Gastroesophageal sphincter (tissue), 3 donors: ENCODE measurements at regions not wholly inside any gene's neighbourhood (a gene's known extent, or its start where the extent isn't known, plus 50 kb on each side); places are given as distances from the start of the nearest gene placed in this dataset.

ENCODE experiments used
- CTCF ChIP-seq, 4 experiments: fragments of 200-600 bp in 2 of 4; fragments of 450-650 bp in 2 of 4; sonication (generic) in 1 of 4; IDR thresholded peaks; one replicate each; pipeline ENCODE4 v1.5.1; 2017 to 2019; ENCODE audit warnings: antibody characterized with exemption in 4 of 4, mild to moderate bottlenecking in 2 of 4, moderate library complexity in 2 of 4
- EP300 ChIP-seq: sonication (generic); formaldehyde crosslinking; IDR thresholded peaks from one replicate; pipeline ENCODE4 v1.6.1; 2017; ENCODE audit warnings: antibody characterized with exemption, mild to moderate bottlenecking
- POLR2AphosphoS5 ChIP-seq: sonication (generic); formaldehyde crosslinking; IDR thresholded peaks from one replicate; pipeline ENCODE4 v1.6.1; 2017; ENCODE audit warnings: antibody characterized with exemption

GRCh38 chr3:178476886-178477285 lies 59.4 kb upstream of the KCNMB2 start:
- TF ChIP-seq CTCF (IDR thresholded peaks at IDR 0.05) = no peak
- TF ChIP-seq POLR2AphosphoS5 = no peak
- no peak for TF ChIP-seq EP300
